ENCODE measurements at regions not wholly inside any gene's neighbourhood (a gene's known extent, or its start where the extent isn't known, plus 50 kb on each side); places are given as distances from the start of the nearest gene placed in this dataset.

- no peak for TF ChIP-seq ZFX (IDR thresholded peaks at IDR 0.05; ENCODE audit: borderline replicate concordance)
- no peak for TF ChIP-seq CTCF (IDR thresholded peaks at IDR 0.05)
- H3K27ac ChIP-seq, result no peak overlapping the region
Observed at GRCh38 chr5:159824188-159825161, 91.8 kb upstream of the ADRA1B start.

- no peak overlapping the region for H3K27ac ChIP-seq
- TF ChIP-seq CTCF (IDR thresholded peaks at IDR 0.05) (no peak), ZFX (IDR thresholded peaks at IDR 0.05; ENCODE audit: borderline replicate concordance) (no peak)
Observed at GRCh38 chr5:159825551-159826051, 90.7 kb upstream of the ADRA1B start.

GRCh38 chr5:159826351-159827214 is 89.7 kb upstream of the ADRA1B start:
- TF ChIP-seq ZFX (IDR thresholded peaks at IDR 0.05; ENCODE audit: borderline replicate concordance) (no peak), CTCF (IDR thresholded peaks at IDR 0.05) (no peak)
- H3K27ac ChIP-seq, result no peak overlapping the region

GRCh38 chr5:159827861-159828260 is 88.4 kb upstream of the ADRA1B start:
- H3K27ac ChIP-seq, result no peak overlapping the region
- TF ChIP-seq CTCF (IDR thresholded peaks at IDR 0.05) (no peak), ZFX (IDR thresholded peaks at IDR 0.05; ENCODE audit: borderline replicate concordance) (no peak)

GRCh38 chr5:159832073-159832472 is 84.2 kb upstream of the ADRA1B start:
- TF ChIP-seq ZFX (IDR thresholded peaks at IDR 0.05; ENCODE audit: borderline replicate concordance), result no peak
- no peak for TF ChIP-seq CTCF (IDR thresholded peaks at IDR 0.05)
- H3K27ac ChIP-seq, result no peak overlapping the region

GRCh38 chr5:159833088-159833487 is 83.2 kb upstream of the ADRA1B start:
- TF ChIP-seq ZFX (IDR thresholded peaks at IDR 0.05; ENCODE audit: borderline replicate concordance) (no peak), CTCF (IDR thresholded peaks at IDR 0.05) (no peak)
- no peak overlapping the region for H3K27ac ChIP-seq
